CD4-positive, alpha-beta T cell (primary cell): ENCODE measurements at regions not wholly inside any gene's neighbourhood (a gene's known extent, or its start where the extent isn't known, plus 50 kb on each side); places are given as distances from the start of the nearest gene placed in this dataset.

Source experiments
- ATAC-seq: fragments of 200-7000 bp; cut with Tn5 transposase; one replicate; pipeline ENCODE4 v1.10.0; 2022; ENCODE audit warnings: mild to moderate bottlenecking; ENCODE audit not compliant: poor library complexity
- CTCF ChIA-PET: fragments of 350-600 bp; sonication (Branson Sonifier 250); formaldehyde crosslinking; loops from one replicate; lab custom pipeline; 2021; ENCODE audit warnings: antibody characterized with exemption, inconsistent platforms; lab: Charles Lee
- POLR2A ChIA-PET: fragments of 350-600 bp; sonication (Branson Sonifier 250); formaldehyde crosslinking; loops from one replicate; lab custom pipeline; 2021; ENCODE audit warnings: antibody characterized with exemption, inconsistent platforms; lab: Charles Lee
- DNase-seq, 14 experiments: peaks; one replicate each; pipeline ENCODE4 v3.0.0-alpha.2; 2013 to 2020; ENCODE audit warnings: mixed read lengths in 2 of 14
- H3K27ac ChIP-seq, 2 donors: one replicate each; pipeline versions ENCODE4 v1.5.1 to v1.7.0; 2013; ENCODE audit warnings: low read length in 2 of 2, low read depth in 1 of 2, mild to moderate bottlenecking in 1 of 2
- H3K27me3 ChIP-seq, 2 experiments: 1 replicate in 1 of 2; 2 replicates in 1 of 2; pipeline versions ENCODE4 v1.6.1 to v1.7.0; 2013; ENCODE audit warnings: low read length in 2 of 2, control low read depth in 1 of 2, mild to moderate bottlenecking in 1 of 2, moderate library complexity in 1 of 2; ENCODE audit not compliant: insufficient read depth in 2 of 2, control insufficient read depth in 1 of 2
- H3K36me3 ChIP-seq: one replicate; pipeline ENCODE4 v1.6.1; 2013; ENCODE audit warnings: low read length, control low read depth; ENCODE audit not compliant: insufficient read depth
- H3K4me1 ChIP-seq: one replicate; pipeline ENCODE4 v1.6.1; 2013; ENCODE audit warnings: low read length, control low read depth; ENCODE audit not compliant: insufficient read depth
- H3K4me3 ChIP-seq: one replicate; pipeline ENCODE4 v1.5.1; 2013; ENCODE audit warnings: mild to moderate bottlenecking, low read length, moderate library complexity
- H3K9me3 ChIP-seq, 2 experiments: 1 replicate in 1 of 2; 2 replicates in 1 of 2; pipeline versions ENCODE4 v1.6.1 to v1.7.0; 2013; ENCODE audit warnings: low read length in 2 of 2, mild to moderate bottlenecking in 2 of 2, control low read depth in 1 of 2, moderate library complexity in 1 of 2; ENCODE audit not compliant: control insufficient read depth in 1 of 2, insufficient read depth in 1 of 2
- H3K27ac Mint-ChIP-seq: one replicate; pipeline ENCODE4 v1.8.0; 2020; ENCODE audit warnings: mixed read lengths
- H3K27me3 Mint-ChIP-seq: one replicate; pipeline ENCODE4 v1.8.0; 2021; ENCODE audit warnings: mixed read lengths
- H3K36me3 Mint-ChIP-seq: one replicate; pipeline ENCODE4 v1.8.0; 2021; ENCODE audit warnings: low read depth, mixed read lengths
- H3K4me1 Mint-ChIP-seq: one replicate; pipeline ENCODE4 v1.8.0; 2021; ENCODE audit warnings: low read depth, mixed read lengths
- H3K4me3 Mint-ChIP-seq: one replicate; pipeline ENCODE4 v1.8.0; 2020; ENCODE audit warnings: mild to moderate bottlenecking, mixed read lengths
- H3K9me3 Mint-ChIP-seq: one replicate; pipeline ENCODE4 v1.8.0; 2020; ENCODE audit warnings: mixed read lengths
- CTCF ChIP-seq: fragments of 200-600 bp; IDR thresholded peaks from one replicate; pipeline ENCODE4 v1.8.0; 2022; ENCODE audit warnings: antibody characterized with exemption, mild to moderate bottlenecking
- intact Hi-C, 2 experiments: fragments of 100-400 bp; cut with DNase I in 1 of 2; cut with micrococcal nuclease in 1 of 2; formaldehyde crosslinking; loops; one replicate each; pipeline versions ENCODE4 v1.15.1 to v1.9.0; 2023 to 2025; cut with DNase I, micrococcal nuclease

GRCh38 chr11:19332476-19332875 lies 91.7 kb upstream of the E2F8 start:
- Histone ChIP-seq H3K36me3 (no peaks in the 10 kb centered on the region), H3K9me3 (peaks cover 0 to 6% of the 10 kb centered on the region in 2 experiments), H3K4me1 (no peaks in the 10 kb centered on the region), H3K4me3 (no peak overlapping the region), H3K27ac (no peak overlapping the region), H3K27me3 (no peaks in the 10 kb centered on the region)
- H3K36me3 Mint-ChIP-seq, result no peaks in the 10 kb centered on the region
- peaks cover 23% of the 10 kb centered on the region for H3K27me3 Mint-ChIP-seq
- intact Hi-C loops, result no loop called here
- ATAC-seq, result no peak
- TF ChIP-seq CTCF, result no peak
- no peak for DNase-seq
- ChIA-PET POLR2A (no interaction called here), CTCF (no interaction called here)
- no peaks in the 10 kb centered on the region for H3K4me1 Mint-ChIP-seq
- H3K4me3 Mint-ChIP-seq, result no peak overlapping the region
- no peak overlapping the region for H3K27ac Mint-ChIP-seq
- H3K9me3 Mint-ChIP-seq, result no peaks in the 10 kb centered on the region

- peaks cover 0 to 3% of the 10 kb centered on the region in 2 experiments for H3K9me3 ChIP-seq
- no peak overlapping the region for H3K27ac ChIP-seq
- intact Hi-C loops, result no loop called here
- no peaks in the 10 kb centered on the region for H3K4me1 Mint-ChIP-seq
- POLR2A ChIA-PET, result no interaction called here
- no peaks in the 10 kb centered on the region for H3K9me3 Mint-ChIP-seq
- no peak for TF ChIP-seq CTCF
- no peak overlapping the region for H3K27ac Mint-ChIP-seq
- no peak overlapping the region for H3K4me3 ChIP-seq
- no peak for DNase-seq
- CTCF ChIA-PET, result no interaction called here
- no peaks in the 10 kb centered on the region for H3K36me3 ChIP-seq
- H3K4me3 Mint-ChIP-seq, result no peak overlapping the region
- H3K36me3 Mint-ChIP-seq, result no peaks in the 10 kb centered on the region
- H3K27me3 Mint-ChIP-seq, result peaks cover 17% of the 10 kb centered on the region
- no peaks in the 10 kb centered on the region for H3K4me1 ChIP-seq
- no peaks in the 10 kb centered on the region for H3K27me3 ChIP-seq
- ATAC-seq, result no peak
Observed at GRCh38 chr11:19330416-19330815, 89.7 kb upstream of the E2F8 start.

GRCh38 chr11:19329970-19330369 lies 89.2 kb upstream of the E2F8 start:
- POLR2A ChIA-PET, result no interaction called here
- CTCF ChIA-PET, result no interaction called here

More at GRCh38 chr11:19329970-19330369, 89.2 kb upstream of the E2F8 start:
- Histone ChIP-seq H3K9me3 (peaks cover 0 to 3% of the 10 kb centered on the region in 2 experiments), H3K27ac (no peak overlapping the region), H3K27me3 (no peaks in the 10 kb centered on the region), H3K4me3 (no peak overlapping the region), H3K36me3 (no peaks in the 10 kb centered on the region), H3K4me1 (no peaks in the 10 kb centered on the region)
- DNase-seq (no peak), ATAC-seq (no peak)
- TF ChIP-seq CTCF, result no peak
- H3K36me3 Mint-ChIP-seq, result no peaks in the 10 kb centered on the region
- no peaks in the 10 kb centered on the region for H3K9me3 Mint-ChIP-seq
- no peak overlapping the region for H3K4me3 Mint-ChIP-seq
- H3K27ac Mint-ChIP-seq, result no peak overlapping the region
- H3K4me1 Mint-ChIP-seq, result no peaks in the 10 kb centered on the region
- H3K27me3 Mint-ChIP-seq, result peaks cover 16% of the 10 kb centered on the region
- intact Hi-C loops, result no loop called here
